ENCODE measurements at regions not wholly inside any gene's neighbourhood (a gene's known extent, or its start where the extent isn't known, plus 50 kb on each side); places are given as distances from the start of the nearest gene placed in this dataset.

- TF ChIP-seq, protein P1, sequence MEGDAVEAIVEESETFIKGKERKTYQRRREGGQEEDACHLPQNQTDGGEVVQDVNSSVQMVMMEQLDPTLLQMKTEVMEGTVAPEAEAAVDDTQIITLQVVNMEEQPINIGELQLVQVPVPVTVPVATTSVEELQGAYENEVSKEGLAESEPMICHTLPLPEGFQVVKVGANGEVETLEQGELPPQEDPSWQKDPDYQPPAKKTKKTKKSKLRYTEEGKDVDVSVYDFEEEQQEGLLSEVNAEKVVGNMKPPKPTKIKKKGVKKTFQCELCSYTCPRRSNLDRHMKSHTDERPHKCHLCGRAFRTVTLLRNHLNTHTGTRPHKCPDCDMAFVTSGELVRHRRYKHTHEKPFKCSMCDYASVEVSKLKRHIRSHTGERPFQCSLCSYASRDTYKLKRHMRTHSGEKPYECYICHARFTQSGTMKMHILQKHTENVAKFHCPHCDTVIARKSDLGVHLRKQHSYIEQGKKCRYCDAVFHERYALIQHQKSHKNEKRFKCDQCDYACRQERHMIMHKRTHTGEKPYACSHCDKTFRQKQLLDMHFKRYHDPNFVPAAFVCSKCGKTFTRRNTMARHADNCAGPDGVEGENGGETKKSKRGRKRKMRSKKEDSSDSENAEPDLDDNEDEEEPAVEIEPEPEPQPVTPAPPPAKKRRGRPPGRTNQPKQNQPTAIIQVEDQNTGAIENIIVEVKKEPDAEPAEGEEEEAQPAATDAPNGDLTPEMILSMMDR (IDR thresholded peaks at IDR 0.05; ENCODE audit: control extremely low read depth, extremely low read depth, low read depth, missing control alignments): no peak
- POLR2A ChIA-PET: no interaction called here
- CTCF ChIA-PET: no interaction called here
- no peak for DNase-seq (ENCODE audit: extremely low spot score)
Observed at GRCh38 chr3:74423867-74424266, 190.6 kb downstream of the CNTN3 start.

- no peak for DNase-seq (ENCODE audit: extremely low spot score)
- CTCF ChIA-PET: interaction anchor here (1.7 kb wide), 1 partner anchor 35 kb away, joined by 3 read pairs; no protein-coding TSS in a partner anchor
- POLR2A ChIA-PET: no interaction called here
- TF ChIP-seq, protein P1 (IDR thresholded peaks at IDR 0.05; ENCODE audit: control extremely low read depth, extremely low read depth, low read depth, missing control alignments): no peak
Observed at GRCh38 chr3:74420538-74421124, 193.8 kb downstream of the CNTN3 start.

- DNase-seq (ENCODE audit: extremely low spot score): no peak
- ChIA-PET POLR2A (no interaction called here), CTCF (interaction anchor here (0.8 to 1.3 kb wide), 3 partner anchors 13 to 274 kb away, joined by 3 to 4 read pairs (median 3); no protein-coding TSS in a partner anchor)
- TF ChIP-seq, protein P1 (IDR thresholded peaks at IDR 0.05; ENCODE audit: control extremely low read depth, extremely low read depth, low read depth, missing control alignments): no peak
Observed at GRCh38 chr3:74415731-74416130, 198.7 kb downstream of the CNTN3 start.

DNA sequence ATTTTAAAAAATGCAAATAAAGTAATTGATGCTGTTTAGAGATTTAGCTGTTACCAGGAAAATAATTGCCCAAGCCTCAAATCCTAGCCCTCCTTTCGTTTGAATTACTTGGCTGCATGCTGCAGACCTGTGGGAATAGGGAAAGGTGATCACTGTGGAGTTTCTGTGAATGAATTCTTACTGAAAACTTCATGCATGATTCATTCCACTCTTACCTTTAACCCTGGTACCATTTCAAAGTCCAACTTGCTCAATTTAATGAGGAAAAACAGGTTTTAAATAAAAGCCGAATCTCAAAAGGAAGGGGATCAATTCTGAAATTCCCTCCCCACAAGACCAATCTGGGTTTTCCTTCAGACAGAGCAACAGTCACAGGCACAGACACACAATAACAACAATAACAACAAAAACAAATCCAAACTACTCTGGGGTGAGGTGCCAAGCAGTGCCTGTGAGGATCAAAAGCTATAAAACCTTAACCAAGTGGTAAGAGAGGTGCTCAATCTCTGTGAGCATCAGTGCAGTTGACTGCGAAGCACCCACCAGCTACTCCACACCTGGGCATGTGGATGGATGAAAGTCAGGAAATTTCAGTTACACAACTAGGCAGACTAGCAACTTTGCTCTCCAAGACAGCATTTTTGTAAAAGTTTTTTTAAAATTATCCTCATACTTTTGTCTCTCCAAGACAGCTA lies 200.8 kb downstream of the CNTN3 start:
- TF ChIP-seq, protein P1 (IDR thresholded peaks at IDR 0.05; ENCODE audit: control extremely low read depth, extremely low read depth, low read depth, missing control alignments): no peak
- ChIA-PET POLR2A (no interaction called here), CTCF (no interaction called here)
- DNase-seq (ENCODE audit: extremely low spot score): no peak

- CTCF ChIA-PET: no interaction called here
- POLR2A ChIA-PET: no interaction called here
- TF ChIP-seq, protein P1 (IDR thresholded peaks at IDR 0.05; ENCODE audit: control extremely low read depth, extremely low read depth, low read depth, missing control alignments): no peak
- no peak for DNase-seq (ENCODE audit: extremely low spot score)
Observed at GRCh38 chr3:74410276-74410941, 204.1 kb downstream of the CNTN3 start.

DNA sequence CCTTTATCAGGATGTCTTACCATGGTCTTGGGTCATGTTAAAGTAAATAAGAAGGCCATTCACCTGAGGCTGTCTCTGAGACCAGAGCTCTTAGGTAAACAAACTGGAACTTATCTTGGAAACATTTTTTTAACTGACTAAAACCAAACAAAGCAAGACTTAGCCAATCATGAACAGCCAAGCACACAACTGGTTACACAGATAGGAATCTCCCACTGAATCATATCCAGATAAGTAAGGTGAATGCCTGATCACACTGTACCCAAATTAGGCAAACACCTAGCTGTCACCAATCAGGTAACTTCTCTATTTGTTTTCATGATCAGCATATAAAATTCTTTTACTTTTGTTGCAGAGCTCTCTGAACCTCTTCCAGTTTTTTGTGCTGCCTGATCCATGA lies 205.4 kb downstream of the CNTN3 start:
- ChIA-PET POLR2A (no interaction called here), CTCF (interaction anchor here (0.9 kb wide), 1 partner anchor 21 kb away, joined by 3 read pairs; no protein-coding TSS in a partner anchor)
- no peak for DNase-seq (ENCODE audit: extremely low spot score)
- TF ChIP-seq, protein P1 (IDR thresholded peaks at IDR 0.05; ENCODE audit: control extremely low read depth, extremely low read depth, low read depth, missing control alignments): no peak

Measured in GM10248 (cell line).